ENCODE measurements at regions not wholly inside any gene's neighbourhood (a gene's known extent, or its start where the extent isn't known, plus 50 kb on each side); places are given as distances from the start of the nearest gene placed in this dataset.
"Not testable (repeated sequence)": the region's sequence is repeated elsewhere in the genome, so short reads cannot be mapped to it uniquely, and the experiment has no call there.

DNA sequence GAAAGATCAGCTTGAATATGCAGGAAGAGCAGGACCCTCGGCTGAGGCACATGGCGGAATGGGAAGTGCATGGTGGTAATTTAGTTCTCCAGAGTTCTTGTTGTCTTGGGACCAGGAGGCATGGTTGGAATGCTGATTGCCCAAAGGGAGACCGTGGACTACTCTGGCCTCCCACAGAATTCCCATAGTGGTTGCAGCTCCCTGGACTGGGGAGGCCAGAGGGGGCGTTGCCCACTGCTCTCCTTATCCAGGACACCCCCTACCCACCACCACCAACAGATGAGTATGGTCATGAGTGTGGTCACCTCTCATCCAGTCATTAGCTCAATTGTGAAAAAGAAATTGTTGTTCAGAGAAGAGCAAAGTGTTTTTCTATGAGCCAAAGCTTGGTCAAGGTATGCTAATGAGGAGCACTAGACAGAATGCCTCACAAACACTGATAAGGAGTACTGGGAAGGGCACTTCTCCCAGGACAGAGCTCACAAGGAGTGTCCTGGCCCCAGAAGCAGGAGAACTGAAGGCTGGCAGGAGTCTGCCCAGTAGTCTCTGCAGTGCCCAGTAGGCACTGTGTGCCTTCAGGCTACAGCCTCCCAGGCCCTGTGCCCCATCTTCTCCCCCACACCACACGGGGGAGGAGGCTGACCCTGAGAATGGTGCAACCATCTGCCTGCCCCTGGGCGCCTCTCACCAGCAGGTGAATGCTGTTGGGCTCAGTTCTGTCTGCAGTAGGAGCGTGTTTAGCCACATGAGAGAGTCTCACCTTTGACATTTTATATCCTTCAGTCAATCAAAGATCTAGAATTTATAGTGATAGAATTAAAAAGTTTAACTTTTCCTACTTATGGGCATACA is 51.4 kb upstream of the NEK3 start:
- not testable (repeated sequence) for H3K27ac ChIP-seq
